GM12864 (cell line): ENCODE measurements at regions not wholly inside any gene's neighbourhood (a gene's known extent, or its start where the extent isn't known, plus 50 kb on each side); places are given as distances from the start of the nearest gene placed in this dataset.

ENCODE experiments used
- DNase-seq: peaks from one replicate; pipeline ENCODE4 v3.0.0-alpha.2; 2011; ENCODE audit warnings: low read depth
- H3K4me3 ChIP-seq: 2 replicates; pipeline ENCODE4 v1.5.1; 2011; ENCODE audit warnings: mild to moderate bottlenecking, low read depth, low read length, control low read depth
- TF ChIP-seq, protein P1 (sequence below): IDR thresholded peaks from 2 replicates; pipeline ENCODE4 v1.5.1; 2011; ENCODE audit warnings: low read depth, mild to moderate bottlenecking, moderate library complexity, low read length, control low read depth, inconsistent platforms; ENCODE audit errors: missing control alignments

DNA sequence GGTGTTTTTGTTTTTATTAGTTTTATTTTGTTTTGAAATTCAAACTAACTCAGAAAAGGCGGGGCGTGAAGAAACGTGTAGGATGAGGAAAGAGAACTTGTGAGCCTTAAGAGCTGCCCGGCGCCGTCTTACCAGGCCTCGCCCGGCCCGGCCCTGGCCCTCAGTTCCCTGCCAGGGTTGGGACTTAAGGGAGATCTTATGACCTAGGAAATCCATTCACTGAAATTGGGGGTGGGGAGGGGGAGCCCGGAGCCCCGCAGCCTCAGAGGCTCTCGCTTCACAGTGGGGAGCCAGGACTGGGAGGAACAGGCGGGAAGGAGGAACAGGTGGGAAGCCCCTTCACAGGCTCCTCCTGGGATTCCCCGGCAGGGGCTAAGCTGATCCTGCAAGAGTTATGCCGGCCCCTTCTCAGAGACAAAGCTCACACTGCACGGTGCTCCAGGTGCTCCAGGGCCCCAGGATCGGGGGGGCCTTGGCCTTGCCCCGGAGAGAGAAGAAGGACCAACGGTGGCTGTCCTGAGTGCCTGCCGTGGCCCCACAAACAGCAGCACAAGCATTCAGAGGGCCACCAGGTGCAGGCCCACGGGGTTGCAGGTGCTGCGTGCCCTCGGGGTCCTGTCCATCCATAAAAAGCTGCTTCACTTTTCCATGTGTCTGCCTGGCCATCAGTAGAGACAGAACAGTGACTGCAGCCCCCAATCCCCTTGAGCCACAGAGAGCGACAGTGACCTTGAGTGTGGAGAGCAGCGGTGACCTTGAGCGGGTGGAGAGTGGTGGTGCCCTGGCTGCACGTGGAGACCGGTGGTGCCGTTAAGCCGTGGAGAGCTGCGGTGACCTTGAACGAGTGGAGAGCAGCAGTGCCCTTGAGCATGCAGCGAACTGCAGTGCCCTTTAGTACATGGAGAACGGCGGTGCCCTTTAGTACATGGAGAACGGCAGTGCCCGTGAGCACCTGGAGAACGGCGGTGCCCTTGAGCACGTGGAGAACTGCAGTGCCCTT is 152.7 kb downstream of the DLL1 start:
- no peak overlapping the region for H3K4me3 ChIP-seq

DNA sequence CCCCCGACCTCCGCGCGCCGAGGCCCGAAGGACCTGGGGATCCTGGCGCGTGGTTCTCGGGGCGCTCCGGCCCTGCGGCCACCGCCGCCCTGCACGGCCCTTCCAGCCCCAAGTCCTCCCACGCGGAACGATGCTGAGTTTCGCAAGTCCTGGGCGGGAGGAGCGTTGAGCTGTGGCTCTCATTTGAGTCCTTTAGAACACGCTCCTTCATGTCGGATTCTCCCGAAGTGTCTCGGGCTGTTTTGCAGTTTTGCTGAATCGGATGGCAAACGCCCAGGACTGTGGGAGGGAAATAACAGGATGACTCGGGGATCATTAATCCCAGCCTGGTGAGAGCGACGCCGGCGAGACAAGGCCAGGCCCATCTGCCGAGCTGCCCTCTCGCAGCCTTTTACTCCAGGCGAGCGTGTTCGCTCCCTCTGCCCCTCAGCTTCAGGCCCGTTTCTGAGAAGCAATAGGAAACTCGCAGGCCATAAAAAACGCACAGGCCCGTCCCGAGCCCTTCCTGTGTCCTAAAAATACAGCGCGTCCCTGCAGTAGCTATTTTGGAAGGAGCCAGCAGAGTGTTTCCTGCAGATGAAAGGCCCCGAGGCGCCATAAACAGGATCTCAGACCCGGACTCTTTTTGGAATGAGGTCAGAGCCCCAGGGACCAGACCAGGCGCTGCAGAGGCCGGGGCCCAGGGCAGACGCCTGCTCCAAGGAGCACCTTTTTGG is 153.5 kb downstream of the DLL1 start:
- no peak for DNase-seq
- TF ChIP-seq, protein P1, sequence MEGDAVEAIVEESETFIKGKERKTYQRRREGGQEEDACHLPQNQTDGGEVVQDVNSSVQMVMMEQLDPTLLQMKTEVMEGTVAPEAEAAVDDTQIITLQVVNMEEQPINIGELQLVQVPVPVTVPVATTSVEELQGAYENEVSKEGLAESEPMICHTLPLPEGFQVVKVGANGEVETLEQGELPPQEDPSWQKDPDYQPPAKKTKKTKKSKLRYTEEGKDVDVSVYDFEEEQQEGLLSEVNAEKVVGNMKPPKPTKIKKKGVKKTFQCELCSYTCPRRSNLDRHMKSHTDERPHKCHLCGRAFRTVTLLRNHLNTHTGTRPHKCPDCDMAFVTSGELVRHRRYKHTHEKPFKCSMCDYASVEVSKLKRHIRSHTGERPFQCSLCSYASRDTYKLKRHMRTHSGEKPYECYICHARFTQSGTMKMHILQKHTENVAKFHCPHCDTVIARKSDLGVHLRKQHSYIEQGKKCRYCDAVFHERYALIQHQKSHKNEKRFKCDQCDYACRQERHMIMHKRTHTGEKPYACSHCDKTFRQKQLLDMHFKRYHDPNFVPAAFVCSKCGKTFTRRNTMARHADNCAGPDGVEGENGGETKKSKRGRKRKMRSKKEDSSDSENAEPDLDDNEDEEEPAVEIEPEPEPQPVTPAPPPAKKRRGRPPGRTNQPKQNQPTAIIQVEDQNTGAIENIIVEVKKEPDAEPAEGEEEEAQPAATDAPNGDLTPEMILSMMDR: no peak
- H3K4me3 ChIP-seq: no peak overlapping the region

More for the DNA sequence above, 152.7 kb downstream of the DLL1 start:
- DNase-seq: no peak
- TF ChIP-seq, protein P1: no peak

DNA sequence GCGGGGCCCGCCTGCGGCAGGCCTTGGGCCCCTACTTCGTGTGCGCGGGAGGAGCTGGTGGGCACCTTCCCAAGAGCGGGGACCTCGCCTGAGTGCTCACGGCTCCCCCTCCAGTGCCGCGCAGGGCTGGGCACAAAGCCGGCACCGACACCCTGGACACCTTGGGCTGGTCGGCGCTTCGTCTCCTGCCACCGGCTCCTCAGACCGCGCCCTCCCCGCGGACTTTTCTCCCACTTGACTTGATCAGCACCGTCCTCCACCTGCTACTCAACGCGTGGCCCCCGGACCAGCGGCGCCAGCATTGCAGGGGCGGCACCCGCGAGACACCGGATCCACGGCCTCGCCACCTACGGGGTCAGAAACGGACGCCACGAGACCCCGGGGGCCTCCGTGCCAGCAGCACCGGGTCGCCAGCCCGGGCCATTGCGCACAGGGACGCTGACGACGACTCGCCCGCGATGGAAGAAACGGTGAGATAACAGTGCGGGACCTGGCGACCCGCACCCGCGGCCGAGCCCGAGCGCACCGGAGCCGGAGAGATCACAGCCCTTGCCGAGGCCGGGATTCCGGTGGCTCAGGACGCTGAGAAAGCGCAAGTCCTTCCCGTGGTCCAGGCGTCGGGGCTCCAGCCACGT is 154.2 kb downstream of the DLL1 start:
- TF ChIP-seq, protein P1: no peak
- H3K4me3 ChIP-seq: no peak overlapping the region
- DNase-seq: no peak

DNA sequence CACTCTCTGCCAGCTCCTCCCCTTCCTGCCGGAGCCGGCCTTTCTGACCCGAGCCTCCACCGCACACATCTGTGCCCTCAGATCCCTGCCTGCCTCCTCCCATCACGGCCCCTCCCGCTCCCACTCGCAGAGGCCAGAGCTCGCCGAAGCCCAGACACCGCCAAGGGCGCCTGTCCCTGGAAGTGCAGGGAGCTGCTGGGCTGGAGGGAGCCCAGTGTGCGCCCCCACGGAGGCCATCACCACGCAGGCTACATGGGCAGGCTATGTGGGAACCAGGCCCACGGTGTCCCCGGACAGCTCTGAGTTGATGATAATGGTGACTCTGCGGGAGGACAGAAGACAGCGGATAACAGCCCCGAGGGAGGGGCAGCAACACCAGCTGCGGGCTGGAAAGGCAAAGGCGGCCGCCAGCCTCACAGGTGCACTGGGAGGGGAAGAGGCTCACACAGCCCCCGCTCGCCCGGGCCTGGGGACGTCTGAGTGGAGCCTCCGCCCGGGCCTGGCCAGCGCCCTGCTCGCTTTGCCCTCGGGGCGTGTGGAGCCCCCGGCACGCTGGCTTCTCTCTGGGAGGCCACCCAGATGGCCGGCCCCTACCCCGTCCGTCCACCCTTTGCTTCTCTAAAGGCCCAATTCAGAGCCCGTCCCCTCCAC is 154.9 kb downstream of the DLL1 start:
- H3K4me3 ChIP-seq: no peak overlapping the region
- DNase-seq: no peak
- TF ChIP-seq, protein P1: no peak

DNA sequence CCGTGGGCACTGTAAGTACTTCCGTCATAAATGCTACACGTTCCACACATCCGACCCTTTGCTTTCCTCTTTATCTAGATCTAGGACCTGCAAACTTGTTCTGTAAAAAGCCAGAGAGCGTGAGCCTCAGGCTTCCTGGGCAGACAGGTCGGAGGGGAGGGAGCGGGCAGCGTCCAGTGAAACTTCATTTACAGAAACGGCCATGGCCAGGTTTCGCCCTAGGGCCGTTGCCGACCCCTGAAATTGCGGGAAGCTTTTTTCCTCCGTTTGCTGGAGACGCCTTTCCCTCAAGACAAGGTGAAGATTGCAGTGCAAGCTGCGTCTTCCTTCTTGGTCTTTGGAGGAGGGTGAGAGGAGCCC is 155.4 kb downstream of the DLL1 start:
- TF ChIP-seq, protein P1: no peak
- DNase-seq: no peak
- H3K4me3 ChIP-seq: no peak overlapping the region
